ENCODE measurements at regions not wholly inside any gene's neighbourhood (a gene's known extent, or its start where the extent isn't known, plus 50 kb on each side); places are given as distances from the start of the nearest gene placed in this dataset.

GRCh38 chr15:98524838-98525660, 123.3 kb upstream of the IGF1R start:
- TF ChIP-seq, protein P1, sequence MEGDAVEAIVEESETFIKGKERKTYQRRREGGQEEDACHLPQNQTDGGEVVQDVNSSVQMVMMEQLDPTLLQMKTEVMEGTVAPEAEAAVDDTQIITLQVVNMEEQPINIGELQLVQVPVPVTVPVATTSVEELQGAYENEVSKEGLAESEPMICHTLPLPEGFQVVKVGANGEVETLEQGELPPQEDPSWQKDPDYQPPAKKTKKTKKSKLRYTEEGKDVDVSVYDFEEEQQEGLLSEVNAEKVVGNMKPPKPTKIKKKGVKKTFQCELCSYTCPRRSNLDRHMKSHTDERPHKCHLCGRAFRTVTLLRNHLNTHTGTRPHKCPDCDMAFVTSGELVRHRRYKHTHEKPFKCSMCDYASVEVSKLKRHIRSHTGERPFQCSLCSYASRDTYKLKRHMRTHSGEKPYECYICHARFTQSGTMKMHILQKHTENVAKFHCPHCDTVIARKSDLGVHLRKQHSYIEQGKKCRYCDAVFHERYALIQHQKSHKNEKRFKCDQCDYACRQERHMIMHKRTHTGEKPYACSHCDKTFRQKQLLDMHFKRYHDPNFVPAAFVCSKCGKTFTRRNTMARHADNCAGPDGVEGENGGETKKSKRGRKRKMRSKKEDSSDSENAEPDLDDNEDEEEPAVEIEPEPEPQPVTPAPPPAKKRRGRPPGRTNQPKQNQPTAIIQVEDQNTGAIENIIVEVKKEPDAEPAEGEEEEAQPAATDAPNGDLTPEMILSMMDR (IDR thresholded peaks at IDR 0.05; ENCODE audit: low read depth, low read length, missing control alignments): no peak
- no peak for DNase-seq (ENCODE audit: low read depth)
- in situ Hi-C loops (cut with HindIII; ENCODE audit: low sequenced_read_pairs): no loop called here
- no peak overlapping the region for H3K4me3 ChIP-seq (ENCODE audit: low read depth, low read length)

- H3K4me3 ChIP-seq (ENCODE audit: low read depth, low read length): no peak overlapping the region
- DNase-seq (ENCODE audit: low read depth): no peak
- TF ChIP-seq, protein P1 (IDR thresholded peaks at IDR 0.05; ENCODE audit: low read depth, low read length, missing control alignments): no peak
- in situ Hi-C loops (cut with HindIII; ENCODE audit: low sequenced_read_pairs): no loop called here
Observed at GRCh38 chr15:98525661-98526001, 122.7 kb upstream of the IGF1R start.

GRCh38 chr15:98526094-98526493, 122.2 kb upstream of the IGF1R start:
- in situ Hi-C loops (cut with HindIII; ENCODE audit: low sequenced_read_pairs): no loop called here
- no peak for DNase-seq (ENCODE audit: low read depth)
- no peak overlapping the region for H3K4me3 ChIP-seq (ENCODE audit: low read depth, low read length)
- TF ChIP-seq, protein P1 (IDR thresholded peaks at IDR 0.05; ENCODE audit: low read depth, low read length, missing control alignments): no peak

GRCh38 chr15:98528046-98528725, 120.2 kb upstream of the IGF1R start:
- in situ Hi-C loops (cut with HindIII; ENCODE audit: low sequenced_read_pairs): no loop called here
- DNase-seq (ENCODE audit: low read depth): no peak
- H3K4me3 ChIP-seq (ENCODE audit: low read depth, low read length): no peak overlapping the region
- TF ChIP-seq, protein P1 (IDR thresholded peaks at IDR 0.05; ENCODE audit: low read depth, low read length, missing control alignments): no peak

DNA sequence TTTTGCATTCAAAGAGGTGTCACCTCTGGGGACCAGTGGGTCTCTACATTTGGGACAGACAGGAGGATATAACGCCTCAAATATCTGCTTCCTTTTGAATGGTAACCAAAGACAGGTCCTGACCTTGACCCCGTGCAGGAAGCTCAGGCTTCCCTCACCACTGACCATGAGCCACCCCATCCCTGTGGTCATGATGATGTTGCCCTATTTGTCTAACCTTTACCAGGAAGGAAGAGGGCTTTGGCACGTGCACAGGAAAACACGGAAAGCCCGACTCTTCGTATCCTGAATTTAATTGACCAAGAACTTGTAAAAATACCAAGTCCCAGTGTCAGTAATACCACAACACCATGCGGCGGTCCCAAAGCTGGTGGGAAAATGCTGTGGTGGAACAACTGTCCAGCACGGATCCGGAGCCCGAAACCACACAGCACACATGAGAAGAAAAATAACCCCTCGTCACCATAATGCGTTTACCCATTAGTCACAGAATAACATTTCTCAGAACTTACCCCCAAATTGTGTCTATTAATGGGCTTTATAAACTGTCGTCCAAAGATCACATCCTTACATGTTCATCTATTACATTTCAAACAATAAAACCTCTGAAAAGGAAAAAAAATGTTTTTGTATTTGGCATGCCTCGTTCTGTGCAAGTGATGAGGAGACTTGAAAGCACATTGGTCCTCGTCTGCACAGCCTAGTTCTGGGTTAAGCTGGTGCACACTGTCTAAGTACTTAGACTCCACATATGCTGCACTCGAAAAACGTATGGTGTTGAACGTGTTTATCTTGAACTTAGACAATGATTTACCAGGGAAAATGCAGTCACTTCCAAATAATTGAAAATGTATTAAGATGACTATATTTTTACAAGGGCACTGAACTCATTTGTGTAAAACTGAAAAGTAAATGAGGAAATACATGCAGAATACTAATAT, 118.9 kb upstream of the IGF1R start:
- in situ Hi-C loops (cut with HindIII; ENCODE audit: low sequenced_read_pairs): no loop called here
- TF ChIP-seq, protein P1 (IDR thresholded peaks at IDR 0.05; ENCODE audit: low read depth, low read length, missing control alignments): no peak
- DNase-seq (ENCODE audit: low read depth): no peak
- no peak overlapping the region for H3K4me3 ChIP-seq (ENCODE audit: low read depth, low read length)

GRCh38 chr15:98530570-98530969, 117.8 kb upstream of the IGF1R start:
- DNase-seq (ENCODE audit: low read depth): no peak
- TF ChIP-seq, protein P1 (IDR thresholded peaks at IDR 0.05; ENCODE audit: low read depth, low read length, missing control alignments): no peak
- in situ Hi-C loops (cut with HindIII; ENCODE audit: low sequenced_read_pairs): no loop called here
- no peak overlapping the region for H3K4me3 ChIP-seq (ENCODE audit: low read depth, low read length)
